ENCODE measurements at regions not wholly inside any gene's neighbourhood (a gene's known extent, or its start where the extent isn't known, plus 50 kb on each side); places are given as distances from the start of the nearest gene placed in this dataset.
"Not testable (repeated sequence)": the region's sequence is repeated elsewhere in the genome, so short reads cannot be mapped to it uniquely, and the experiment has no call there.

GRCh38 chrX:150253959-150254620 is 109.0 kb upstream of the MAMLD1 start:
- DNase-seq: no peak

- DNase-seq: no peak
Observed at GRCh38 chrX:150254909-150255308, 108.2 kb upstream of the MAMLD1 start.

GRCh38 chrX:150255441-150256296 is 107.4 kb upstream of the MAMLD1 start:
- DNase-seq: no peak

- DNase-seq: no peak
Observed at GRCh38 chrX:150256297-150256650, 106.8 kb upstream of the MAMLD1 start.

- no peak for DNase-seq
Observed at GRCh38 chrX:150257353-150258175, 105.6 kb upstream of the MAMLD1 start.

GRCh38 chrX:150258176-150258425 is 105.0 kb upstream of the MAMLD1 start:
- DNase-seq: no peak

GRCh38 chrX:150258463-150259430 is 104.4 kb upstream of the MAMLD1 start:
- no peak for DNase-seq

- no peak for DNase-seq
Observed at GRCh38 chrX:150262456-150262855, 100.7 kb upstream of the MAMLD1 start.

GRCh38 chrX:150268839-150269355 is 94.2 kb upstream of the MAMLD1 start:
- no peak for DNase-seq

GRCh38 chrX:150269605-150270254 is 93.4 kb upstream of the MAMLD1 start:
- DNase-seq: no peak

- no peak for DNase-seq
Observed at GRCh38 chrX:150270622-150271021, 92.5 kb upstream of the MAMLD1 start.

- DNase-seq: not testable (repeated sequence)
Observed at GRCh38 chrX:150273575-150274294, 89.4 kb upstream of the MAMLD1 start.

- DNase-seq: no peak
Observed at GRCh38 chrX:150282953-150283352, 80.2 kb upstream of the MAMLD1 start.

GRCh38 chrX:150291014-150291413 is 72.1 kb upstream of the MAMLD1 start:
- DNase-seq: no peak

GRCh38 chrX:150293311-150294013 is 69.7 kb upstream of the MAMLD1 start:
- no peak for DNase-seq

- DNase-seq: no peak
Observed at GRCh38 chrX:150298841-150299551, 64.1 kb upstream of the MAMLD1 start.

- no peak for DNase-seq
Observed at GRCh38 chrX:150299579-150299978, 63.5 kb upstream of the MAMLD1 start.

GRCh38 chrX:150303386-150304097 is 59.6 kb upstream of the MAMLD1 start:
- DNase-seq: no peak

GRCh38 chrX:150306002-150306401 is 57.1 kb upstream of the MAMLD1 start:
- DNase-seq: no peak
